Kidney tubule cell (primary cell): ENCODE measurements at regions not wholly inside any gene's neighbourhood (a gene's known extent, or its start where the extent isn't known, plus 50 kb on each side); places are given as distances from the start of the nearest gene placed in this dataset.

Experiments used
- DNase-seq: peaks from one replicate; pipeline ENCODE4 v3.0.0-alpha.2; 2018; ENCODE audit warnings: low spot score

DNA sequence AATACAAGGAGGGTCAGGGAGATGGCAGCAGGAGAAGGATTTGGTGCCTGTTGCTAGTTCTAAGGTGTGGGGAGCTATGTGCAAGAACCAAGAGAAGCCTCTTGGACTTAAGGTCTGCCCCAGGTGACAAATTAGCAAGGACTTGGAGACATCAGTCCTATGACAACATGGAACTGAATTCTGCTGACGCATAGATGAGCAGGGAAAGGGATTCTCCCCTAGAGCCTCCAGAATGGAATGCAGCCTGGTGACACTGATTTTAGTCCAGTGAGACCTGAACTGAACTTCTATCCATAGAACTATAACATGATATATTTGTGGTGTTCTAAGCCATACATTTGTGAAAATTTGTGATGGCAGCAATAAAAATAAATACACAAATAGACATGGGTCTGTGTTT is 215.6 kb downstream of the ESM1 start:
- DNase-seq = no peak

DNA sequence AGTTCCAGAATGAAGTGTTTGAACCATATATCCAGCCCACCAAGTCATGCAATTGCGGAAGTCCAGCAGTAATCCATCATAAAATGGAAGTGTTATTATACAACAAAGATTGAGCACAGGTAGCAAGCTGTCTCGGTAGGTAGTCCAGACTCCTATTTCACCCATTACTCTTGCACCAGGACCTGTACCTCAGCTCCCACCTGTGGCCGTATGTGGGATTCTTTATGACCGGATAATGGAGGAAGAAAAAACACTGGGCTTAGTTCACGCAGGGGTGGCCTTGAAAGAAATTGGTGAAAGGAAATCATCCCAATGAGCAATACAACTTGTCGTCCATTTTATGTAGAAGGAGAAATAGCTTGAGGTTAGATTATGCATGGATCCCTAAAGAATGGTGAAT is 216.3 kb downstream of the ESM1 start:
- DNase-seq = no peak

DNA sequence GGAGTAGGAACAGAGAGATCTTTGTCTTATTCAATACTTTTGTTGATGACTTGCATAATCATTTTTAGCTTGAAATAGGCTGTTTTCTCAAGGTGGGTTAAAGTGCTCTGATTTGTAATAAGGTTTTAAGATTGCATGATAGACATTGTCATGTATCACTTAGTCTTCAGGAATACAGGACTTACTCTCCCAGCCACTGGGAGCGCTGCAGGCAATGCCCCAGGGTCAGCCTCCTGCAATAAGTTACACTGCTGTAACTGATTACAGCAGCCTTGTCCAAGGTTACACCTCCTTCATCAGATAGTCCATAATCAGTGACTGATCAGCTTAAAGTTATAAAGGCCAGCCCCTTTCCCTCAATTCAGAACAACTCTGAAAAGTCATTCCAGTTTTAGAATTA is 218.6 kb downstream of the ESM1 start:
- no peak for DNase-seq

DNA sequence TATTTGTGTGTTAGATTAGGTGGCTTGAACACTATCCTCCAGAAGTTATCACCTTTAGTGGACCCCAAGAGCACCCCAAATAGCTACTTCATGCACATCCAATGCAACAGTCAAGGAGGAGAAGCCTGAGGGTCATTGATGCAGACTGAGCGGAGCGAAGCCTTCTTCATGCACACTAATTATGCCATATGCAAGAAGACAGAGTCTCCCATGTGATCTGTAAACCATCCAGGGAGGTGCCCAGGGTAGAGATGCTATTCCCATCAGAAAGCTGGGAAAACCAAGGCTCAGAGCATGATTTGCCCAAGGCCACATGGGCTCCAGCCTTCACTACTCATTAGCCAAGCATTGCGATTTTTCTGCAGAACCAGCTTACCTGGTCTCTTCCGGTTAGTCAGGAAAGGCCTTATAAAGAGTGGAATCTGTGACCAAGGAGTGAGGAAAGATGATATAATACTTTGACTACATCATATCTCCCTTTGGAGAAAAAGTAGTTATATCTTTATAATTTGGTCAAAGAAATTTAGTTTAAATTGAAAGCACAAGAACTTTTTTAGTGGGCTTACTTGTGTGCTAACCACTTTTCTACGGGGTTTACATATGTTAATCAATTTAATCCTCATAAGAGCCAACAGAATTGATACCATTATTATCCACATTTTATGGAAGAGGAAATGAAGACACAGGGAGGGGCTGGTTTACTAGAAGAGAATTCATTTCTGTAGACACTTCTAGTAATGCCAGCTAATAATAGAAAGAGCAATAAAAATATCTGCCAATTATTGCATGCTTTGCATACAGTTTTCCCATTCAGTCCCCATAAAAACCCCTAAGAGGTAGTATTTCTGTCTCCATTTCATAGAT is 220.0 kb downstream of the ESM1 start:
- no peak for DNase-seq

DNA sequence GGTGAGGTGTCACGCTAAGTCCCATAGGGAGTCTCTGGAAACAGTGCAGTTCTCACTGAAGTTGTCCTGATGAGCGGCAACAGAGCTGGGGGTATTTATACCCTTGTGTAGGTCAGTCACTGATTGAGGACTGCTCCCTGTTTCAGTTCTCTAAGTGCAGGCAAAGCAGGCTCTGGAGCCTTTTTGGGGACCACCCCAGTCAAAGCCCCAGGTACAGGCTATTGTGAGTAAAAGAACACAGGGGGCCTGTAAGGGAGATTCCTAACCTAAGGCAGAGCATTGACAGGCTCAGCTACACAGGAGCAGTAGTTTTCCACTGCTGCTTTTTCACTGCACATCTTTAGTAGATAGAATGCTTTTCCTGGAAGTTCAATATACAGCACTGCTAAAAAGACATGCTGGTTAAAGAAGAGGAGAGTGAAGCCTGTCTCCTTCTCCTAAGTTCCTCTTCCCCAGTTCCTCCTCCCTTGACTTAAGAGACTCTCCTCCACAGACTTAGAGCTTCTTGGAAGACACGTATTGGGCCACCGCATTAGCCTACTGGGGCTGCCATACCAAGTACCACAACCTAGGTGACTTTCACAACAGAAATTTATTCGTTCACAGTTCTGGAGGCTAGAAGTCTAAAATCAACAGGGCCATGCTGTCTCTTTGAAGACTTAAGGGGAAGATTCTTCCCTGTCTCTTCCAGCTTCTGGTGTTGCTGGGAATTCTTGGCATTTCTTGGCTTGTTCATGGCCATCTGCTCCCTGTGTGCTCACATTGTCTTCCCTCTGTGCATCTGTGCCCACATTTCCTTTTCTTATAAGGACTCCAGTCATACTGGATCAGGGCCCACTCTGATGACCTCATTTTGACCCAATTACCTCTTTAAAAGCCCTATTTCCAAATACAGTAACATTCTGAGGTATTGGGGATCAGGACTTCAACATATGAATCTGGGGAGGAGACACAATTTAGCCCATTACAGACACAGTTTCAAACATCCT is 221.0 kb downstream of the ESM1 start:
- DNase-seq = no peak

DNA sequence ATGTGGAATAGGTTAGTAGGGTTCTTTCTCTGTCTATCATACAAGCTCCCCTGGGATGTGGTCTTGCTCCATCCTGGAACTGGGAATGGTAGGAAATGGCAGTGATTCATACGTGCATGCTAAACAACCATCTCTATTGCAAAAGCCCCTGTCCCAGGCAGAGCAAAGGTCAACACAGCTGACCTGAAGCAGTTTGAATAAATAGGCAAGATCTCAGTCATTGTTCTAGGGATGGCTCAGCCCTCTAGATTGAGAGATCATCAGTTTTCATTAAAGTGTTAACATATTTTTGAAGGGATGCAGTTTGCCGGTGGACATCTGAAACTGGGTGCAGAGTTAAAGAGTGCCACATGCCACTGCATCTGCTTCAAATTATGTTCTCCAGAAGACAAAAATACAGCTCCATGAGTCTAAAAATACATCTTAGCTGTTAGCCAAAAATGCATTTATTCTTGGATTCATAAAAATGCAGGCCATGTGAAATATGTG is 224.1 kb downstream of the ESM1 start:
- DNase-seq = peak; percentile 29

DNA sequence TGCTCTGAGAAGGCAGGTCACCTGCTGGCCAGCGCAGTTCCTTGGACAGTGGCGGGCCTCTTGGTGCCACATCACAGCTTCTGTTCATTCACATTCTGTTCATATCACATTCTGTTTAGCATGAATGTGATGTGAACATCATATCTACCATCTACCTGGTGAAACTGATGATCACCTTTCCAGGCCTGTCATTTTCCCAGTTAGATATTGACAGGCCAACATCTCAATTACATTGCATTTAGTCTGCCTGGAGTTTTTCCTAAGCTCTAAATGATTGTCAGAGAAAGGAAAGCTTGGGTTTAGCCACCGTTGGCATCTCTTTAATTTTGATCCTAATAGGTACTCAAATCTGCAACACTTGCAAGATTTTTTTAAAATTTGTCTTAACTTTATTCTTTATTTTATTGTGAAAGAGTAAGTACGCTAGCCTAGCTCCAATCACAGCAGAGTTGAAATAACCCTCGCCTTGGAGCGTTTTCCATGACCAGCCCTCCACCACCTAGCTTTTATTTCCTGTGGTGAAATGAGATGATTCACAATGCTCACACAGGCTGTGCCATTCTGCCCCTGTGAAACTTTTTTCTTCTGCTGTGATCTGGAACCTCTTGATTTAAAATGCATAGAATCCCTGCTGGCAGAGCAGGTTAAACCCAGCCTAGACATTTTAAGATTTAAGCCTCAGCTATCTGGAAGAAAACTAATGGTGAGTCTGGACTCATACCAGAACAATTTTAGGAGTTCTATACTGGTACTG is 225.0 kb downstream of the ESM1 start:
- DNase-seq = peak; percentile 25

DNA sequence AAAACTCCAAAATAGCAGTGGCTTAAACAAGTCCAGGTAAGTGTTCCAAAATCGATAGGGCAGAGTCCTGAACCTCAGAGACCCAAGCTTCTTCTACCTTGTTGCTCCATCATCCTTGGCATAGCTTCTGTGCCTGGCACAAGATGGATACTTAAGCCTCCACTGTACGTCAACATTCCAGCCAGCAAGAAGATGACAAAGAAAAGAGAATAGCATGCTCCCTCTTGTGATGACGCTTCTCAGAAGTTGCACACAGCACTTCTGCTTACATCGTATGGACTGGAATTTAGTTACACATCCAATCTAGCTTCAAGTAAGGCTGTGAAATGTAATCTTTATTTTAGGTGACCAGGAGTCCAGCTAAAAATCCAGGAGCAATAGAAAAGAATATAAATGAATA is 227.4 kb downstream of the ESM1 start:
- DNase-seq = no peak

DNA sequence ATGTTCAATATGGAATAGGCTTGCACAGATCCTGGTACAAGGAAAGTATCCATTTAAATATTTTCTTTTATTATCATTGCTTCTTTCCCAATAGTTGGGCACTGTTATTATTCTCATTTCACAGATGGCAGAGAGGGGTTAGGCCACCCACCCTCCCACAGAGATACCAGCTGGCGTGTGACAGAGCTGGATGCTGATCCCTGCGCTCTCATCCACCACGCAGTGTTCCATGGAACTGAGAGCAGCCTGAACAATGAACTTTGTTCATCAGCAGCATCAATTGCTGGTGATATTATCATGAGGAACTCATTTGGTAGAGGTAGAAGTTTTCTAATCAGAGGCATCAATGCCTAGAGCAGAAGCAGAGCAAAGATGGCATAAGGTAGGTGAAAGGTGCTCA is 227.9 kb downstream of the ESM1 start:
- no peak for DNase-seq

DNA sequence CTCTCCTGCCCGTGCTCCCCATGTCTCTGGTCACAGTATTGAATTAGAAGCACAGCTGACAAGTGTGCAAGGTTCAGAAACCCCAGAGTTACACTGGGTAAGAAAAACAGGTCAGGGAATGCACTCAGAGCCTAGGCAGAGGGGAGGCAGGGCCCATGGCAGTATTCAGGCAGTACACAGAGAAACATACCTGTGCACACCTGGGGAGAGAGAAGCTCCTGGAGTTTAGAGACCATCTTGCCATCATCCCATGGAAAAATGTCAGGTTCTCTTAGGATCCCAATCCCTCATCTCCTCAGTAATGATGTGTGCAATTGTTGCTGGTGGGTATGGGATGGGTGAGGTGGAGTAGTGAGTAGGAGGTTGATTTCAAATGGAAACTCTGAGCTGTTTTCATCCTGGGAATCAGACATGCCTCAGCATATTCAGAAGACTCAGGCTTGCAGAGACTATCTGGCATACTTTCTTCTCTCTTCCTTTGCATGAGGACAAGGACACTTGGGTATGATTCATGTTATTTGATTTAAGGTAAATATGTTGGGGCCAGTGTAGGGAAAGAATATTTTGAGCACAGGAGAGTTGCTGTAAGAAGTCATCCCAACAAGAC is 228.5 kb downstream of the ESM1 start:
- DNase-seq = no peak

DNA sequence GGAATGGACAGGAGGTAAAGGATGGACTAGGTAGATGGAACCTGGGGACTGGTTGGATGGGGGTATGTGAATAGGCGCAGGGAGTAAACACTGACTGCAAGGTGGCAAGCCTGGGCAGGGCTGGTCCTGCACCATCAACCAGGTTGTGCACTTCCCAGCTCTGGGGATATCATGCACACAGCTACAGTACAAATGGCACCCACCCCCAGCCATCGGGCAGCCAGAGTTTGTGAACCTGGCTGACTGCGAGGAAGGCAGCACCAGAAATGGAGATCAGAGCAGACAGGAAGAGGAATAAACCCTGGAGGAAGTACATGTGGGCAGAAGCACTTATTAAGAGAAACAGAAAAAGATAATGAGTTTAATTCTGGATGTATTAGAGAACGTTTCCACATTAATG is 229.1 kb downstream of the ESM1 start:
- DNase-seq = no peak

DNA sequence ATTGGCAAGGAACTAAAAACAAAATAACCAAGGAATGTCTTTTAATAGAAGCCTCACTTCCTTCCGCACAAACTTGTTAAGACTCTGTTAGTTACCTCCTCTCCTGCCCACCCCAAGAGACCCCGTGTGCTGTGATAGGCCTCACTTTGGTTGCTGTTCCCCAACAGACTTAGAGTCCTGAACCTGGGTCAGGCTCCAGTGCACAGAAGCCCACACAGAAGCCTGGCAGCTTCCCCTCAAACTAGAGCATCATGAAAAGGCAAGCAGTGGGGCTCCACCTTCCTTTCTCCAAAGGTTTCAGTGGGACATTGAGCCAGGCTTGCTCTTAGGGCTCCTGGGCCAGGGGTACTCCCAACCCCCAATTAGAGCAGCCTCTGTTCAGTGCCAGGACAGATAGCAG is 230.5 kb downstream of the ESM1 start:
- DNase-seq = no peak

DNA sequence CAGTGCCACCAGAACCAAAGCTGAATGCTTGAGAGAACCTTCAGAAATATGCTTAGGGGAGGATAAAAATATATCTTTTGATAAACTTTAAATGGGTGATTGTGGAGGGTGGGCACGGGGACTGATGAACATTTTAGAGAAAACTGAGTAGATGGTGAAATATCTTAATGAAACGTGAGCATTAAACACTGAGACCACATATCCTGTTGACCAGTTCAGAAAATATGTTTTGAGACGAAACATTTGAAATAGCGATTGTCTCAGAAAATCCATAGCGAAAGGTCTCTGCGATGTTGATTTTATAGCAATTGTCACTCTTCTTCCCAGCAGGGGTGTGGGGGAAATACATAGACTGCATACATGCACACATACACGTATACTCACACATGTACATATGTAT is 231.0 kb downstream of the ESM1 start:
- no peak for DNase-seq

DNA sequence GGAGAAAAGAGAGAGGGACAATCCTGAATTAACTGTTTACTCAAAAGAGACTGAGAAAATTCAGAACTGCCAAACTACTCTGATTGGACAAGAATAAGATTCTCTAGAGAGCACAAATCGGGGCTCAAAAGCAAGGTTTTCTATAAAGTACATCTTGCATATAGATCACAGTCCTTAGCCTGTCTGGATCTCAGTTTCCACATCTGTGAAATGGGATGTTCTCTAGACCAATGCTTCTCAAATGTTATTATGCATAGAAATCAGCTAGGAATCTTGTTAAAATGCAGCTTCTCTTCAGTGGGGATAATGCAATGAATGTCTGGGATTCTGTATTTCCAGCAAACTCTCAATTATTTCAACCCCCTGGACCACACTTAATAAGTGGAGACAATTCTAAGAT is 231.6 kb downstream of the ESM1 start:
- DNase-seq = no peak

DNA sequence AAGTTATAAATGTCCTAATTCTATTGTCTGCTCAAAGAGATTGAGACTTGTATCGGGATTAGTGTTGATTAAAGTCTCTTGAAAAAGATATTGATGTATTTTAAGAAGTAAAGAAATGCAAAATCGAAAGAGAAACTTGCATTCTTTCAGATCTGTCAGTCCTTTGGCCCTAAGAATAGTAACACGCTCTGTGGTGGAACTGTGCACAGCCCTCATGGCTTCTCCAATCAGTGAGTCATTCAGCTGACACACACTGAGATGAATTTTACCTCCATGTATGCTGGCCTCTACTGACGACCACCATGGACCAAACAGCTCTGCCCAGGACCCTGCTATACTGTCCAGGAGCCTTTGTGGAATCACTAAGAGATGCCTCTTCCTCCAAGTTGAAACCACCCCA is 232.4 kb downstream of the ESM1 start:
- peak; percentile 49 for DNase-seq

DNA sequence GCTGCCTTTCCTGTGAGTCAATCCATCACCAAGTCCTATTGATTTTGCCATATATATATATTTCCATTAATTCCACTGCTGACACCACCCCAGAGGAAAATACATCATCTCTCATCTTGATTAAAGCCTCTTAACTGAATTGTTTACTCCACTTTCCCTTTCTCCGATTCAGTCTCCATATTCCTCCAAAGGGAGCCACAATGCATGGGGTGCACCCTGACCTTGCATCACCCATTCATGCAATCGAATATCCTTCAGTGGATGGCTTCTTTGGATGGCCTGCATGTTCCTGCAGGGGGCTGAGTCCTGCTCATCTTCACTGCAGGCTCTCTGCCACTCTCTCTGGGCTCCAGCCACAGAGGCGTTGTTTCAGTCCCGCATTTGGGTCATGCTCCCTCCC is 231.0 kb downstream of the SNX18 start:
- no peak for DNase-seq

DNA sequence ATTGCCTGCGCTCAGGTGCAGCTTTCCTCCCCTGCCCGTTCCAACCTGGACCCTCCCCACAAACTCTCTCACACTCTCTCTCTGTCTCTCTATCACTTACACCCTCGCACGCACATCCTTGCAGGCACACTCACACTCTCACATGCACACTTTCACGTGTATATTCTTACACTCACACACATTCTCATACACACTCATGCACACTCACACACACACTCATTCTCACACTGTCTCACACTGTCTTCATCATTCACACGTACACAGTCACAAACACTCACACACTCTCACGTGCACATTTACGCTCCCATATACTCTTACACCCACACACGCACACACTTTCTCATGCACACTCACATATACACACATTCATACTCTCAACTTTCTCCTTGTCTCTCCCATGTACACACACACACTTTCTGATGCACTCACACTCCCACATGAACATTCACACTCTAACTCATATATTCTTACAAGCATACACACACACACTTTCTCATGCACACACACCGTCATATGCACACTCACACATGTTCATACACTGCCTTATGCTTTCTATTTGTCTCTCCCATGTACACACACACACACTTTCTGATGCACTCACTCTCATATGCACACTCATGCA is 229.3 kb downstream of the SNX18 start:
- DNase-seq = no peak

DNA sequence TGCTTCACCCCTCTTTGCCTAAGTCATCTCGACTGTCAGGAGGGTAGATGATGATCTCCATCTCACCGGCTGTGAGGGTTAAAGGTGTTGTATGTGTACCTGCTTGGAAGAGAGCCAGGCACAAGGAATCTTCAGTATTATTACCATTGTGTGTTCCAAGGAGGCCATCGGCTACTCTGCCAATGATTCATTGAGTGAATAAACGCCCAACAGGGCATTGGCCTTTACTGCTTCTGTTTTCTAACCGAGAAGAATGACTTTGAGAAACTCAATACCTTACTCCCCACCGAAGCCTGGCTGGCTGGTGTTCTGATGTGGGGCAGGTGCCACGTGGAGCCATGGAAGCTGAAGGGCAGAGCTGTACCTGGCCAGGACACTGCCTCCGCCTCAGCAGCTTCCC is 228.8 kb downstream of the SNX18 start:
- peak; percentile 15 for DNase-seq

DNA sequence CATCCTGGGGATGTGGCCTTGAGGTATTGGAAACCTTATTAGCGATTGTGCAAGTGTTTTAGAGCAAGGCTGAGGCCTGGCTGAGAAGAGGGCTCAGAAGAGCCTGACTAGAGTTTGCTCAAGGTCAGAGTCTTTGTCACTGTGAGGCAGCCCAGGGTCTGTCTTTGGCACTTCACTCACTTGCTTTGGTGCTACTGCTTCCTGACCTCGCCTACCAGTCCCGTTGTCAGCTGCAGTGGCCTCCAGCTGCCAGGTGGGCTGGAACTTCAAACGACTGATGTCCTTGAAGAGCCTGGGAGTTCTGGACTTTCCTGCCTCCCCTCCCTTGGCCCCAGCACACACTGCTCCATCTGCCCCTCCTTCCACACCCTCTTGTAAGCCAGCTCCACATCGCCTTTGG is 228.0 kb downstream of the SNX18 start:
- no peak for DNase-seq

DNA sequence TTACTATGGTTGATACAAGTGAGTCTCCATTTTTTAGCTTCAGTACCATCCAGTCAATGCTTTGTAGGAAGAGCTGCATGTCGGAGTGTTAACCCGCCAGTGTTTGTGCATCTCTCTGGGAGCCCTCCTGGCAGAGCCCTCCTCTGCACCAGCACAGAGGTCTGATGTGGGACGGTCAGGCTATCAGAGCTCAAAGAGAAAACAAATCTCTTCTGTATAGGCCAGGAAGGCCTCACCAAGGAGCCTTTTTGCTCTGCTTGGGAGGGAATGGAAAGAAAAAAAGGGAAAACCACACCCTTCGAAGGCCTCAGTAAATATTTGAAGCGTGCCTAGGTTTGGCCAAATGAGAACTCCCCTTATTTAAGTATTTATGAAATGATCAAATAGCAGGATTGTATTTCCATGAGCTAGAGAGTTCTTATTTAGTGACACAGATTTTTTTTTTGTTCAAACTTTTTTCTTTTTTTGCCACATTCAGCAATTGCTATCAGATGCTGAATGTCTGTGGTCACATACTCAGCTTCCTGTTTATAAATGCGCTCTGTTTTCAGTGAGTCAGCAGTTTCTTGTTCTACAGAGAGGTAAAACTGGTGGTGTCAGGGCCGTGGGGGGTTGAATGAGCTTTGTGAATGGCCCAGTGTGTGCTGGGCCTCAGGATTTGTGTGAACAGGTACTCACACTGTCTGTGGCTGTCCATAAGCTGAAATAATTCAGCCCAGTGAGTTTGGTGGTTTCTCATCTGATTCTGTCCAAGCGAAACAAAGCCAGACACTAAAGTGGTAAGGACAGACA is 226.6 kb downstream of the SNX18 start:
- DNase-seq = peak; percentile 88
